ENCODE measurements at regions not wholly inside any gene's neighbourhood (a gene's known extent, or its start where the extent isn't known, plus 50 kb on each side); places are given as distances from the start of the nearest gene placed in this dataset.
"Not testable (repeated sequence)": the region's sequence is repeated elsewhere in the genome, so short reads cannot be mapped to it uniquely, and the experiment has no call there.

DNA sequence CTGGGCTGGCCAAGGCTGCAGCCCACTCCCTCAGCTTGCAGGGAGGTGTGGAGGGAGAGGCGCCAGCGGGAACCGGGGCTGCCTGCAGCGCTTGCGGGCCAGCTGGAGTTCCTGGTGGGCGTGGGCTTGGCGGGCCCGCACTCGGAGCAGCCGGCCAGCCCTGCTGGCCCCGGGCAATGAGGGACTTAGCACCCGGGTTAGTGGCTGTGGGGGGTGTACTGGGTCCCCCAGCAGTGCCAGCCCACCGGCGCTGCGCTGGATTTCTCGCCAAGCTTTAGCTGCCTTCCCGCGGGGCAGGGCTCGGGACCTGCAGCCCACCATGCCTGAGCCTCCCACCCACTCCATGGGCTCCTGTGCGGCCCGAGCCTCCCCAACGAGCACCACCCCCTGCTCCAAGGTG is 164.2 kb upstream of the NPY2R start:
- not testable (repeated sequence) for TF ChIP-seq RARB (CRISPR knock-in tag; IDR thresholded peaks at IDR 0.05); SNAI2 (CRISPR knock-in tag; IDR thresholded peaks at IDR 0.05); CSDC2 (CRISPR knock-in tag; IDR thresholded peaks at IDR 0.05); ZFP3 (CRISPR knock-in tag; IDR thresholded peaks at IDR 0.05); GLIS3 (CRISPR knock-in tag; IDR thresholded peaks at IDR 0.05); ARNTL (CRISPR knock-in tag; IDR thresholded peaks at IDR 0.05; ENCODE audit: borderline replicate concordance, low read depth)
- TF ChIP-seq, protein P1, sequence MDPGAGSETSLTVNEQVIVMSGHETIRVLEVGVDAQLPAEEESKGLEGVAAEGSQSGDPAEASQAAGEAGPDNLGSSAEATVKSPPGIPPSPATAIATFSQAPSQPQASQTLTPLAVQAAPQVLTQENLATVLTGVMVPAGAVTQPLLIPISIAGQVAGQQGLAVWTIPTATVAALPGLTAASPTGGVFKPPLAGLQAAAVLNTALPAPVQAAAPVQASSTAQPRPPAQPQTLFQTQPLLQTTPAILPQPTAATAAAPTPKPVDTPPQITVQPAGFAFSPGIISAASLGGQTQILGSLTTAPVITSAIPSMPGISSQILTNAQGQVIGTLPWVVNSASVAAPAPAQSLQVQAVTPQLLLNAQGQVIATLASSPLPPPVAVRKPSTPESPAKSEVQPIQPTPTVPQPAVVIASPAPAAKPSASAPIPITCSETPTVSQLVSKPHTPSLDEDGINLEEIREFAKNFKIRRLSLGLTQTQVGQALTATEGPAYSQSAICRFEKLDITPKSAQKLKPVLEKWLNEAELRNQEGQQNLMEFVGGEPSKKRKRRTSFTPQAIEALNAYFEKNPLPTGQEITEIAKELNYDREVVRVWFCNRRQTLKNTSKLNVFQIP (CRISPR knock-in tag; IDR thresholded peaks at IDR 0.05; ENCODE audit: borderline replicate concordance, low read depth): not testable (repeated sequence)

All from SK-N-SH treated with all-trans-retinoic acid at 6 μM for 48 hours (cell line).